ENCODE measurements at regions not wholly inside any gene's neighbourhood (a gene's known extent, or its start where the extent isn't known, plus 50 kb on each side); places are given as distances from the start of the nearest gene placed in this dataset.

GRCh38 chr13:97855570-97856303 is 97.7 kb upstream of the IPO5 start:
- TF ChIP-seq POLR2AphosphoS5 (IDR thresholded peaks at IDR 0.05; ENCODE audit: low read depth, low read length) (no peak), REST (IDR thresholded peaks at IDR 0.05; ENCODE audit: insufficient read depth in 1 of 2, low read depth in 2 of 2, low read length in 2 of 2) (no peak), SIN3A (IDR thresholded peaks at IDR 0.05; ENCODE audit: borderline replicate concordance, insufficient read depth, low read length) (no peak)

All from PFSK-1 (cell line).